HepG2 (cell line): ENCODE measurements at regions not wholly inside any gene's neighbourhood (a gene's known extent, or its start where the extent isn't known, plus 50 kb on each side); places are given as distances from the start of the nearest gene placed in this dataset.

Experiments used
- CHD2 ChIP-seq: IDR thresholded peaks from 2 replicates; pipeline ENCODE4 v1.6.1; 2011; ENCODE audit warnings: low read depth, low read length, improper control_type of control experiment
- CHD4 ChIP-seq: fragments of 200-600 bp; sonication (generic); IDR thresholded peaks from 2 replicates; pipeline ENCODE4 v1.7.0; 2017; ENCODE audit warnings: mild to moderate bottlenecking, low read length, borderline replicate concordance
- EP300 ChIP-seq, 3 experiments: sonication (generic) in 1 of 3; formaldehyde crosslinking in 1 of 3; IDR thresholded peaks; 2 replicates each; pipeline versions ENCODE4 v1.5.1 to v1.6.1; 2011 to 2020; ENCODE audit warnings: low read depth in 2 of 3, low read length in 2 of 3, borderline replicate concordance in 1 of 3, improper control_type of control experiment in 1 of 3, mild to moderate bottlenecking in 1 of 3, missing genetic modification reagents in 1 of 3, moderate library complexity in 1 of 3
- MBD4 ChIP-seq: IDR thresholded peaks from 2 replicates; pipeline ENCODE4 v1.6.1; 2012; ENCODE audit warnings: low read length, inconsistent platforms, borderline replicate concordance
- MXI1 ChIP-seq: IDR thresholded peaks from 3 replicates; pipeline ENCODE4 v1.6.1; 2012; ENCODE audit warnings: low read depth, low read length, inconsistent platforms, borderline replicate concordance
- ONECUT2 ChIP-seq: sonication (generic); formaldehyde crosslinking; IDR thresholded peaks from 2 replicates; pipeline ENCODE4 v1.4.0; 2020; ENCODE audit warnings: missing genetic modification reagents
- ZC3H13 ChIP-seq: sonication (generic); formaldehyde crosslinking; IDR thresholded peaks from 2 replicates; pipeline ENCODE4 v1.8.1; 2023; ENCODE audit warnings: mild to moderate bottlenecking, missing genetic modification reagents, moderate library complexity
- ZFP36 ChIP-seq: fragments of 150-350 bp; IDR thresholded peaks from 2 replicates; pipeline ENCODE4 v1.6.1; 2018; ENCODE audit warnings: borderline replicate concordance, low read length, low read depth; ENCODE audit not compliant: partially characterized antibody
- ZNF101 ChIP-seq: sonication (generic); formaldehyde crosslinking; IDR thresholded peaks from 2 replicates; pipeline ENCODE4 v1.4.0; 2020; ENCODE audit warnings: mild to moderate bottlenecking, low read depth, missing genetic modification reagents, borderline replicate concordance
- ZNF292 ChIP-seq: sonication (generic); formaldehyde crosslinking; IDR thresholded peaks from 2 replicates; pipeline ENCODE4 v1.8.1; 2022; ENCODE audit warnings: mild to moderate bottlenecking, low read depth, missing genetic modification reagents, borderline replicate concordance
- ZNF709 ChIP-seq: sonication (generic); formaldehyde crosslinking; IDR thresholded peaks from 2 replicates; pipeline ENCODE4 v1.5.0; 2020; ENCODE audit warnings: mild to moderate bottlenecking, missing genetic modification reagents
- TF ChIP-seq, protein P1 (sequence below): sonication (generic); formaldehyde crosslinking; IDR thresholded peaks from 2 replicates; pipeline ENCODE4 v1.4.0; 2020; ENCODE audit warnings: low read depth, mild to moderate bottlenecking, missing genetic modification reagents

DNA sequence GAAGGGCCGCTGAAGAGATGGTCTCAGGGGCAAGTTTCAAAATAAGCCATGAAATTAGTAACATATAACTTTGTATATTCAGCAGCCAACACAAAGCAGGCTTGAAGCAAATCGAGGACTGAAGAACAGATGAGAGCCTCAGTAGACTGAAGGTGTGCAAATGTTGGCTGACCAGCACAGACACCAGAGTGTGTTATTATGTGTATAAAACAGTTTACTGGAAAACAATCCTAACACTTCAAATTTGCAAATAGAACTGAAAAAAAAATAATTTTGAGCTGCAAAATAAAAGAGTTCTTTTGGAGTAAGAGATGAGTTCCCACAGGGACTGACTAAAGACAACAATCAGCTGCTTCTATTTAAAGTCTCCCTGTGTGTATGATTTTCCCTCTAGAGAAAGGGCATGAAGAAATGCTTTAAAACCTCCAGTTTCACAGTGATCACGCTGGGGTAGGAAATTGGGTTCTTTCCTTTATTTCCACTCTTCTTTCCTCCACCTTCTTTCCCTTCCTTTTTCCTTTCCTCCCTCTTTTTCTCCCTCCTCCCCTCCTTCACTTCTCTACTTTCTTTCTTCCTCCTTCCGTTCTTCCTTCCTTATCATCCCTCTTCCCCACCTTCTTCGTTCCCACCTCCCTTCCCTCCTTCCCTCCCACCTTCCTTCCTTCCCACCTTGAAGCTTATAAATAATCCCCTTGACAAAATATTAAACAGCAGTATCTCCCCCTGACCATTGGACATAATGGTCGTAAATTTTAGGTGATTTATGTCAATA lies 383.9 kb upstream of the DCN start:
- TF ChIP-seq MXI1 (no peak), ZC3H13 (CRISPR knock-in tag) (no peak), CHD2 (no peak), CHD4 (no peak), MBD4 (no peak), ZNF292 (CRISPR knock-in tag) (no peak), EP300 (IDR thresholded peaks at IDR 0.05; ENCODE audit: low read depth in 2 of 2, low read length in 2 of 2) (no peak), EP300 (CRISPR knock-in tag; IDR thresholded peaks at IDR 0.05; ENCODE audit: borderline replicate concordance) (no peak), ONECUT2 (CRISPR knock-in tag) (no peak), ZFP36 (no peak), ZNF101 (CRISPR knock-in tag) (no peak), ZNF709 (no peak)
- TF ChIP-seq, protein P1, sequence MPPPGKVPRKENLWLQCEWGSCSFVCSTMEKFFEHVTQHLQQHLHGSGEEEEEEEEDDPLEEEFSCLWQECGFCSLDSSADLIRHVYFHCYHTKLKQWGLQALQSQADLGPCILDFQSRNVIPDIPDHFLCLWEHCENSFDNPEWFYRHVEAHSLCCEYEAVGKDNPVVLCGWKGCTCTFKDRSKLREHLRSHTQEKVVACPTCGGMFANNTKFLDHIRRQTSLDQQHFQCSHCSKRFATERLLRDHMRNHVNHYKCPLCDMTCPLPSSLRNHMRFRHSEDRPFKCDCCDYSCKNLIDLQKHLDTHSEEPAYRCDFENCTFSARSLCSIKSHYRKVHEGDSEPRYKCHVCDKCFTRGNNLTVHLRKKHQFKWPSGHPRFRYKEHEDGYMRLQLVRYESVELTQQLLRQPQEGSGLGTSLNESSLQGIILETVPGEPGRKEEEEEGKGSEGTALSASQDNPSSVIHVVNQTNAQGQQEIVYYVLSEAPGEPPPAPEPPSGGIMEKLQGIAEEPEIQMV (CRISPR knock-in tag), result no peak
